ENCODE measurements at regions not wholly inside any gene's neighbourhood (a gene's known extent, or its start where the extent isn't known, plus 50 kb on each side); places are given as distances from the start of the nearest gene placed in this dataset.

- TF ChIP-seq, protein P1, sequence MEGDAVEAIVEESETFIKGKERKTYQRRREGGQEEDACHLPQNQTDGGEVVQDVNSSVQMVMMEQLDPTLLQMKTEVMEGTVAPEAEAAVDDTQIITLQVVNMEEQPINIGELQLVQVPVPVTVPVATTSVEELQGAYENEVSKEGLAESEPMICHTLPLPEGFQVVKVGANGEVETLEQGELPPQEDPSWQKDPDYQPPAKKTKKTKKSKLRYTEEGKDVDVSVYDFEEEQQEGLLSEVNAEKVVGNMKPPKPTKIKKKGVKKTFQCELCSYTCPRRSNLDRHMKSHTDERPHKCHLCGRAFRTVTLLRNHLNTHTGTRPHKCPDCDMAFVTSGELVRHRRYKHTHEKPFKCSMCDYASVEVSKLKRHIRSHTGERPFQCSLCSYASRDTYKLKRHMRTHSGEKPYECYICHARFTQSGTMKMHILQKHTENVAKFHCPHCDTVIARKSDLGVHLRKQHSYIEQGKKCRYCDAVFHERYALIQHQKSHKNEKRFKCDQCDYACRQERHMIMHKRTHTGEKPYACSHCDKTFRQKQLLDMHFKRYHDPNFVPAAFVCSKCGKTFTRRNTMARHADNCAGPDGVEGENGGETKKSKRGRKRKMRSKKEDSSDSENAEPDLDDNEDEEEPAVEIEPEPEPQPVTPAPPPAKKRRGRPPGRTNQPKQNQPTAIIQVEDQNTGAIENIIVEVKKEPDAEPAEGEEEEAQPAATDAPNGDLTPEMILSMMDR (IDR thresholded peaks at IDR 0.05; ENCODE audit: extremely low read depth in 1 of 2, insufficient read depth in 1 of 2, low read depth in 1 of 2, low read length in 2 of 2), result no peak
- no peak for TF ChIP-seq POLR2A (IDR thresholded peaks at IDR 0.05; ENCODE audit: low read depth, low read length)
- TF ChIP-seq EZH2 (IDR thresholded peaks at IDR 0.05; ENCODE audit: borderline replicate concordance, low read depth, low read length, severe bottlenecking), result no peak
- TF ChIP-seq MYC (IDR thresholded peaks at IDR 0.05; ENCODE audit: low read depth, low read length), result no peak
- TF ChIP-seq POLR2AphosphoS5 (IDR thresholded peaks at IDR 0.05; ENCODE audit: insufficient read depth, low read depth, low read length), result no peak
Observed at GRCh38 chr20:57902473-57902872, 192.7 kb upstream of the PMEPA1 start.
